ENCODE measurements at regions not wholly inside any gene's neighbourhood (a gene's known extent, or its start where the extent isn't known, plus 50 kb on each side); places are given as distances from the start of the nearest gene placed in this dataset.

DNA sequence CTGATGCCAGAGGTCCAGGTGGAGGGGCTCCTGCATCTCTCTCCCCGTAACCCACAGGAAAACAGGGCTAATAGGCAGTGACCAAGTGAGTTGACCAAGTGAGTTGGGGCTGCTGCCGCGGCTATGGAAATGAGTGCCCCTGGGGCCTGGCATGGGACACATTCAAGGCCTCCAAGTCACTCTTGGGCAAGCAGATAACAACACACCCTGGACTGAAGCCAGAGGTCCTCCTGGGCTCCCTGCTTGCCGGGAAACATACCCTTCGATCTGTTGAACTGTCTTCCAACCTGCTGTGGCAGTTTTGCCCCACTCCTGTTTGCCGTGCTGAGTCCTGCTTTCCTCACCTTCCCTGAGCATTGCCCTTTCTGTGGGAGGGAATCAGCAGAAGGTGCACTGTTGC is 89.2 kb downstream of the LIPG start (continued):
- TF ChIP-seq, protein P1, sequence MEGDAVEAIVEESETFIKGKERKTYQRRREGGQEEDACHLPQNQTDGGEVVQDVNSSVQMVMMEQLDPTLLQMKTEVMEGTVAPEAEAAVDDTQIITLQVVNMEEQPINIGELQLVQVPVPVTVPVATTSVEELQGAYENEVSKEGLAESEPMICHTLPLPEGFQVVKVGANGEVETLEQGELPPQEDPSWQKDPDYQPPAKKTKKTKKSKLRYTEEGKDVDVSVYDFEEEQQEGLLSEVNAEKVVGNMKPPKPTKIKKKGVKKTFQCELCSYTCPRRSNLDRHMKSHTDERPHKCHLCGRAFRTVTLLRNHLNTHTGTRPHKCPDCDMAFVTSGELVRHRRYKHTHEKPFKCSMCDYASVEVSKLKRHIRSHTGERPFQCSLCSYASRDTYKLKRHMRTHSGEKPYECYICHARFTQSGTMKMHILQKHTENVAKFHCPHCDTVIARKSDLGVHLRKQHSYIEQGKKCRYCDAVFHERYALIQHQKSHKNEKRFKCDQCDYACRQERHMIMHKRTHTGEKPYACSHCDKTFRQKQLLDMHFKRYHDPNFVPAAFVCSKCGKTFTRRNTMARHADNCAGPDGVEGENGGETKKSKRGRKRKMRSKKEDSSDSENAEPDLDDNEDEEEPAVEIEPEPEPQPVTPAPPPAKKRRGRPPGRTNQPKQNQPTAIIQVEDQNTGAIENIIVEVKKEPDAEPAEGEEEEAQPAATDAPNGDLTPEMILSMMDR (IDR thresholded peaks at IDR 0.05; ENCODE audit: control extremely low read depth in 1 of 3, insufficient read depth in 1 of 3, low read depth in 1 of 3, low read length in 3 of 3) = no peak
- no peak for TF ChIP-seq HDAC2 (IDR thresholded peaks at IDR 0.05; ENCODE audit: borderline replicate concordance in 1 of 2, low read depth in 2 of 2, low read length in 2 of 2)

All from H1 (cell line).